ENCODE measurements at regions not wholly inside any gene's neighbourhood (a gene's known extent, or its start where the extent isn't known, plus 50 kb on each side); places are given as distances from the start of the nearest gene placed in this dataset.

DNA sequence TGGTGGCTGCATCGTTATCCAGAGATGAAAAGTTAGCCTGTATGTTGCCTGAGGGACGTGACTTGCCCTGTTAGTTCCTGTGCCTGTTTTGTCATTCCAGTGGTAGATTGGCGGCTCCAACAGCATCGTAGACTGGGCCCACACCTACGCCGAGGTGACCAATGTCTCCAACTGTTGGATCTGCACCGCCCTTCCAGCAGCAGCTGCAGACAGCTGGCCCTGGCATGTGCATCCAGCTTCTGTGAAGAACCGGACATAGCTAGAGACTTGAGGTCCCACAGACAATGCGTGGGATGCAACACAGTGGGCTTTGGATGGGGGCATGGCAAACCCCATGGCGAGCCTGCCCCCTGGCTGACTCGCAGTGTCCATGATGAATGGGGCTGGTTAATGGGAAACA lies 93.0 kb upstream of the TMPO start:
- TF ChIP-seq, protein P1, sequence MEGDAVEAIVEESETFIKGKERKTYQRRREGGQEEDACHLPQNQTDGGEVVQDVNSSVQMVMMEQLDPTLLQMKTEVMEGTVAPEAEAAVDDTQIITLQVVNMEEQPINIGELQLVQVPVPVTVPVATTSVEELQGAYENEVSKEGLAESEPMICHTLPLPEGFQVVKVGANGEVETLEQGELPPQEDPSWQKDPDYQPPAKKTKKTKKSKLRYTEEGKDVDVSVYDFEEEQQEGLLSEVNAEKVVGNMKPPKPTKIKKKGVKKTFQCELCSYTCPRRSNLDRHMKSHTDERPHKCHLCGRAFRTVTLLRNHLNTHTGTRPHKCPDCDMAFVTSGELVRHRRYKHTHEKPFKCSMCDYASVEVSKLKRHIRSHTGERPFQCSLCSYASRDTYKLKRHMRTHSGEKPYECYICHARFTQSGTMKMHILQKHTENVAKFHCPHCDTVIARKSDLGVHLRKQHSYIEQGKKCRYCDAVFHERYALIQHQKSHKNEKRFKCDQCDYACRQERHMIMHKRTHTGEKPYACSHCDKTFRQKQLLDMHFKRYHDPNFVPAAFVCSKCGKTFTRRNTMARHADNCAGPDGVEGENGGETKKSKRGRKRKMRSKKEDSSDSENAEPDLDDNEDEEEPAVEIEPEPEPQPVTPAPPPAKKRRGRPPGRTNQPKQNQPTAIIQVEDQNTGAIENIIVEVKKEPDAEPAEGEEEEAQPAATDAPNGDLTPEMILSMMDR (IDR thresholded peaks at IDR 0.05) = no peak
- no peak for TF ChIP-seq POLR2A (IDR thresholded peaks at IDR 0.05)
- TF ChIP-seq EP300 (IDR thresholded peaks at IDR 0.05) = no peak

Measured in tibial nerve (tissue), 4 donors.